Prostate gland (tissue), 2 donors: ENCODE measurements at regions not wholly inside any gene's neighbourhood (a gene's known extent, or its start where the extent isn't known, plus 50 kb on each side); places are given as distances from the start of the nearest gene placed in this dataset.

Source experiments
- DNase-seq: peaks from one replicate; pipeline ENCODE4 v3.0.0-alpha.2; 2019; ENCODE audit warnings: low spot score
- H3K27ac ChIP-seq, 2 donors: fragments of 200-600 bp; sonication (generic); 2 replicates each; pipeline ENCODE4 v1.5.1; 2017 to 2019
- H3K27me3 ChIP-seq: fragments of 200-600 bp; sonication (generic); replicated peaks from 2 replicates; pipeline ENCODE4 v1.5.1; 2019; ENCODE audit not compliant: insufficient read depth
- H3K36me3 ChIP-seq, 2 donors: fragments of 200-600 bp; sonication (generic); 1 replicate in 1 of 2; 2 replicates in 1 of 2; pipeline versions ENCODE4 v1.5.1 to v1.8.1; 2017 to 2019
- H3K4me1 ChIP-seq: fragments of 200-600 bp; sonication (generic); replicated peaks from 2 replicates; pipeline ENCODE4 v1.5.1; 2019
- H3K4me3 ChIP-seq, 2 donors: fragments of 200-600 bp; sonication (generic); 2 replicates each; pipeline ENCODE4 v1.5.1; 2017 to 2019
- H3K9me3 ChIP-seq: fragments of 200-600 bp; sonication (generic); 2 replicates; pipeline ENCODE4 v1.5.1; 2017
- POLR2A ChIP-seq: fragments of 450-650 bp; IDR thresholded peaks from one replicate; pipeline ENCODE4 v1.6.1; 2016; ENCODE audit warnings: antibody characterized with exemption, mild to moderate bottlenecking
- POLR2AphosphoS5 ChIP-seq: sonication (generic); formaldehyde crosslinking; IDR thresholded peaks from one replicate; pipeline ENCODE4 v1.6.1; 2017; ENCODE audit warnings: antibody characterized with exemption
- WGBS: methylation state at CpG from one replicate; pipeline ENCODE4 v1.1.5; 2018; 5-methylcytosine and 5-hydroxymethylcytosine counted together
- intact Hi-C: fragments of 100-400 bp; cut with DNase I; formaldehyde crosslinking; loops from one replicate; pipeline ENCODE4 v1.14.2; 2022
- TF ChIP-seq, protein P1 (sequence below), 4 experiments: fragments of 200-600 bp in 2 of 4; fragments of 450-650 bp in 2 of 4; sonication (generic) in 2 of 4; IDR thresholded peaks; 1 replicate in 3 of 4; 2 replicates in 1 of 4; pipeline ENCODE4 v1.5.1; 2016 to 2019; ENCODE audit warnings: antibody characterized with exemption in 4 of 4, mild to moderate bottlenecking in 2 of 4, moderate library complexity in 2 of 4

DNA sequence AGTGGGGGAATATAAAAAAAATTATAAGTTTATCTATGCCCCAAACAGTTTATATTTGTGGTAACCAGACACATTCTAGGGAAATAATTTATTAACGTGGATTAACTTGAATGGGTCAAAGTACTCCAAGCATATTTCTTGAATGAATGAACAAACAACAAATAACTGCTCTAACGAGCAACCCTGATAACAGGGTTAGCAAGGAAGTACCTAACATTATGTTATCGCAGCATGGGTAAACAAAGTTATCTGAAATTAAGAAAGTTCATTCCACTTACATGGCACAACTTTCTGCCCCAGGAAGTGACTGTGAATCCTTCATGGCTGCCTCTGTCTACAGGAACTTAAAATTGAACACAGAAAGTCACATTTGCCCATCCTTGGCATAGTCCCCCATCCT lies 812.9 kb upstream of the ACVR2A start:
- DNase-seq: no peak
- H3K9me3 ChIP-seq: no peaks in the 10 kb centered on the region
- no peak overlapping the region for H3K4me3 ChIP-seq
- H3K27ac ChIP-seq: peak overlapping the region in 1 of 2 donors; percentile 6
- 44% methylated on average over 3 of the region's 3 CpGs for WGBS
- intact Hi-C loops: loop anchor here (10.0 kb wide), 1 partner anchor 873 kb away; no protein-coding TSS in a partner anchor
- TF ChIP-seq POLR2A (no peak), POLR2AphosphoS5 (no peak)
- TF ChIP-seq, protein P1, sequence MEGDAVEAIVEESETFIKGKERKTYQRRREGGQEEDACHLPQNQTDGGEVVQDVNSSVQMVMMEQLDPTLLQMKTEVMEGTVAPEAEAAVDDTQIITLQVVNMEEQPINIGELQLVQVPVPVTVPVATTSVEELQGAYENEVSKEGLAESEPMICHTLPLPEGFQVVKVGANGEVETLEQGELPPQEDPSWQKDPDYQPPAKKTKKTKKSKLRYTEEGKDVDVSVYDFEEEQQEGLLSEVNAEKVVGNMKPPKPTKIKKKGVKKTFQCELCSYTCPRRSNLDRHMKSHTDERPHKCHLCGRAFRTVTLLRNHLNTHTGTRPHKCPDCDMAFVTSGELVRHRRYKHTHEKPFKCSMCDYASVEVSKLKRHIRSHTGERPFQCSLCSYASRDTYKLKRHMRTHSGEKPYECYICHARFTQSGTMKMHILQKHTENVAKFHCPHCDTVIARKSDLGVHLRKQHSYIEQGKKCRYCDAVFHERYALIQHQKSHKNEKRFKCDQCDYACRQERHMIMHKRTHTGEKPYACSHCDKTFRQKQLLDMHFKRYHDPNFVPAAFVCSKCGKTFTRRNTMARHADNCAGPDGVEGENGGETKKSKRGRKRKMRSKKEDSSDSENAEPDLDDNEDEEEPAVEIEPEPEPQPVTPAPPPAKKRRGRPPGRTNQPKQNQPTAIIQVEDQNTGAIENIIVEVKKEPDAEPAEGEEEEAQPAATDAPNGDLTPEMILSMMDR (IDR thresholded peaks at IDR 0.05): no peak
- no peaks in the 10 kb centered on the region for H3K27me3 ChIP-seq
- H3K4me1 ChIP-seq: no peaks in the 10 kb centered on the region
- no peaks in the 10 kb centered on the region for H3K36me3 ChIP-seq

DNA sequence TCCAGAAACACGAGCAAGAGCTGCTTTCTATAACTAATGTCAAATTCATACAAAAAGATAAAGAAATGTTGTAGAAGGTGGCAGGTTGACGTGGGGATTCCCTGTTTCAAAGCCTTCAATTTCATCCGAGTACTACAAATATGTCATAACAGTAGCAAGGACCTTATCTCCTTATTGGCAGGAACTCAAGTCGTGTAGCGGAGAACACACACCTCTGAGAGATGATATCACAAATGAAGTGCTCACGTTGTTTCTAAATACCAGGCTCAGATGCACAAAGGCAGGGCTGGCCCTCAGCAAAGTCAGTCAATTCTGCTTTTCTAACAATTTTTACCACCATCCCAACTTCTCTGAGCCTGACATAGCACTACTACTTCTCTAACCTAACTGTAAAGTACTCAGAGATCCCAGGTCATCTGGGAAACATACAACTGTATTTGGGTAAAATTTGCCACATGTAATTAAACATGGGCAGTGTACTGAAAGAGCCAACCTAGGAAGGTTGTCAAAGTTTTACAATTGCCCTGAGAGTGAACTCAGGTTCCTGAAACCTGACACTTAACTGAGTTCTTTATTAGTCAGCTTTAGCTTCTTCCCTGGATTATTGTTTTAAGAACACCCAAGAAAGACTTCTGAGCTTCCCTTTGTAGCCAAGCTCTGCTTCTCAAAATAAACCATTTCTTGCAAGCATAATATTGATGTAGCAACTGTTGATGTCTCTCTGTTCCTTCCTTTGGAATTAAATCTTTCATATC lies 813.7 kb upstream of the ACVR2A start:
- Histone ChIP-seq H3K4me3 (no peak overlapping the region), H3K4me1 (no peaks in the 10 kb centered on the region), H3K27me3 (no peaks in the 10 kb centered on the region), H3K9me3 (no peaks in the 10 kb centered on the region), H3K36me3 (no peaks in the 10 kb centered on the region), H3K27ac (peak overlapping the region in 1 of 2 donors; percentile 6)
- TF ChIP-seq POLR2A (no peak), POLR2AphosphoS5 (peak; percentile 59)
- peak; percentile 11 for DNase-seq
- intact Hi-C loops: loop anchor here (10.0 kb wide), 1 partner anchor 874 kb away; no protein-coding TSS in a partner anchor
- 21% methylated on average over 6 of the region's 6 CpGs for WGBS

DNA sequence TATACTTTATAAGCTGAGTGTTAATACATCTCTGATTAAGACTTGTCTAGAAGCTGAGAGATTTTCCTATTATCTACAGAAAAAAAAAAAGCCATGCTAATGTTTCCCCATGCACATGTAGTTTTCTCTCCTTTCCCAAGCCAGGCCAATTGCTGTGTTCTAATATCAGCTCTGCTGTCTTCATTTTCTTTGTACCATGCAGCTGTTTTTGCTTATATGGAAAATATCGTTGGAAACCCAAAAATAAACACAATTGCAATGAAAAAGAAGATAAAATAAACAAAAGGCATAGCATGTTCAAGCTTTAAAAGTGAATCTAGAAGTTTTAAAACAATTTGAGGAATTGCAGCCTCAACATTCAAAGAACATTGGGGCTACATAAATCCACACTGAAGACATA lies 817.4 kb upstream of the ACVR2A start:
- WGBS: 28% methylated on average over 1 of the region's 1 CpG
- Histone ChIP-seq H3K4me1 (no peaks in the 10 kb centered on the region), H3K9me3 (no peaks in the 10 kb centered on the region), H3K4me3 (no peak overlapping the region), H3K27me3 (no peaks in the 10 kb centered on the region), H3K27ac (no peak overlapping the region), H3K36me3 (no peaks in the 10 kb centered on the region)
- intact Hi-C loops: loop anchor here (10.0 kb wide), 1 partner anchor 93 kb away; no protein-coding TSS in a partner anchor
- DNase-seq: no peak
- TF ChIP-seq POLR2AphosphoS5 (no peak), POLR2A (no peak)
- TF ChIP-seq, protein P1 (IDR thresholded peaks at IDR 0.05): no peak

DNA sequence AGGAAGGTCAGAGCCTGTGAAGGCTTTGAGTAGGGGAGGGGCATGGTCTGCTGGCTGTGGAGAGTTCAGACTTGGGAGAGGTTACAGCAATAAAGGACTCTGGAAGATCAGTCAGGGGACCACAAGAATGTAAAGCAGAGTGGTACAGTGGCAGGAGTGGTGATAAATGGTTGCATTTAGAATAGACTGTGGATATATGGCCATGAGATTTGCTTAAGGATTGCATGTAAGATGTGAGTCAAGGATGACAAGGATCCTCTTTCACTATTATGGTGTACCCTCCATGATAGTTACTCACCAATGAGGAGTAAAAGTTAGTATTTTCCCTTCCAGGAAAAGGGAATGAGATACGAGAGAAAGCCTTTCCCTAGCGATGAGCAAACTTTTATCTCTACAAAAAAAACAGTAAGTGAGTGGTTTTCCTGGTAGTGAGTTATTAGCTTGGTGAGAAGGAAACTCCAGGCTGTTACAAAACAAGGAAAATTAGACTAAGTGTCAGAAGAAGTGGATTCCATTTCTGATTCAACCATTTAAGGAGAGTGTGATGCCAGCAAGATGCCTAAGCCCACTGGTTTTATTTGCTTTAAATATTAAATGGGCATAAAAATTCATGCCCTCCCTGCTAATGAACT lies 818.0 kb upstream of the ACVR2A start:
- intact Hi-C loops: loop anchor here (10.0 kb wide), 1 partner anchor 92 kb away; no protein-coding TSS in a partner anchor

More for the DNA sequence above, 818.0 kb upstream of the ACVR2A start:
- no peak for DNase-seq
- Histone ChIP-seq H3K27me3 (no peaks in the 10 kb centered on the region), H3K4me3 (no peak overlapping the region), H3K4me1 (no peaks in the 10 kb centered on the region), H3K9me3 (no peaks in the 10 kb centered on the region), H3K27ac (no peak overlapping the region), H3K36me3 (no peaks in the 10 kb centered on the region)
- no peak for TF ChIP-seq POLR2A
- no peak for TF ChIP-seq POLR2AphosphoS5
- TF ChIP-seq, protein P1 (IDR thresholded peaks at IDR 0.05): no peak
- WGBS: 71% methylated on average over 2 of the region's 2 CpGs
